ENCODE measurements at regions not wholly inside any gene's neighbourhood (a gene's known extent, or its start where the extent isn't known, plus 50 kb on each side); places are given as distances from the start of the nearest gene placed in this dataset.

- Histone ChIP-seq H3K79me2 (ENCODE audit: insufficient read depth, low read length) (no peaks in the 10 kb centered on the region), H3K27me3 (ENCODE audit: control insufficient read depth in 2 of 2, insufficient read depth in 2 of 2, low read length in 2 of 2) (no peaks in the 10 kb centered on the region), H2AFZ (ENCODE audit: insufficient read depth, low read depth, low read length, poor library complexity, severe bottlenecking) (no peak overlapping the region), H3K4me1 (ENCODE audit: control insufficient read depth in 1 of 2, insufficient read depth in 2 of 2, low read length in 2 of 2) (no peaks in the 10 kb centered on the region), H3K9me3 (replicated peaks in 1 of 2; ENCODE audit: control insufficient read depth in 1 of 2, insufficient read depth in 1 of 2, low read length in 2 of 2) (no peaks in the 10 kb centered on the region), H3K4me2 (replicated peaks; ENCODE audit: extremely low read depth, low read length, poor library complexity, severe bottlenecking) (no peak overlapping the region), H3K9ac (ENCODE audit: insufficient read depth, low read length, poor library complexity, severe bottlenecking) (no peak overlapping the region), H4K20me1 (ENCODE audit: insufficient read depth, low read length) (no peaks in the 10 kb centered on the region), H3K4me3 (replicated peaks in 1 of 3; ENCODE audit: low read depth in 2 of 3, low read length in 3 of 3) (no peak overlapping the region), H3K36me3 (replicated peaks in 1 of 2; ENCODE audit: control insufficient read depth in 1 of 2, insufficient read depth in 2 of 2, low read length in 2 of 2) (no peaks in the 10 kb centered on the region), H3K27ac (ENCODE audit: low read depth in 1 of 2, low read length in 2 of 2) (no peak overlapping the region)
- H3K4me1 Mint-ChIP-seq, result no peaks in the 10 kb centered on the region
- H3K9me3 Mint-ChIP-seq, result peaks cover 0 to 1% (median 0%) of the 10 kb centered on the region in 7 donors
- no peak for DNase-seq
- no peak overlapping the region for H3K4me3 Mint-ChIP-seq
- intact Hi-C loops (cut with micrococcal nuclease), result no loop called here
- H3K27ac Mint-ChIP-seq, result no peak overlapping the region
- H3K27me3 Mint-ChIP-seq (ENCODE audit: low read depth in 3 of 3), result peaks cover 0 to 6% (median 0%) of the 10 kb centered on the region in 3 donors
- no peak for TF ChIP-seq CTCF (IDR thresholded peaks at IDR 0.05)
- no peaks in the 10 kb centered on the region for H3K36me3 Mint-ChIP-seq
- WGBS (ENCODE audit: insufficient coverage), result 83% methylated on average over 3 of the region's 4 CpGs
Observed at GRCh38 chr7:86964973-86965726, 94.3 kb downstream of the ELAPOR2 start.

GRCh38 chr7:86963599-86964230 lies 95.7 kb downstream of the ELAPOR2 start:
- Histone ChIP-seq H3K79me2 (ENCODE audit: insufficient read depth, low read length) (no peaks in the 10 kb centered on the region), H3K27ac (ENCODE audit: low read depth in 1 of 2, low read length in 2 of 2) (no peak overlapping the region), H3K4me1 (ENCODE audit: control insufficient read depth in 1 of 2, insufficient read depth in 2 of 2, low read length in 2 of 2) (no peaks in the 10 kb centered on the region), H3K9me3 (replicated peaks in 1 of 2; ENCODE audit: control insufficient read depth in 1 of 2, insufficient read depth in 1 of 2, low read length in 2 of 2) (no peaks in the 10 kb centered on the region), H3K4me2 (replicated peaks; ENCODE audit: extremely low read depth, low read length, poor library complexity, severe bottlenecking) (no peak overlapping the region), H3K27me3 (ENCODE audit: control insufficient read depth in 2 of 2, insufficient read depth in 2 of 2, low read length in 2 of 2) (no peaks in the 10 kb centered on the region), H3K9ac (ENCODE audit: insufficient read depth, low read length, poor library complexity, severe bottlenecking) (no peak overlapping the region), H2AFZ (ENCODE audit: insufficient read depth, low read depth, low read length, poor library complexity, severe bottlenecking) (no peak overlapping the region), H4K20me1 (ENCODE audit: insufficient read depth, low read length) (no peaks in the 10 kb centered on the region), H3K4me3 (replicated peaks in 1 of 3; ENCODE audit: low read depth in 2 of 3, low read length in 3 of 3) (no peak overlapping the region), H3K36me3 (replicated peaks in 1 of 2; ENCODE audit: control insufficient read depth in 1 of 2, insufficient read depth in 2 of 2, low read length in 2 of 2) (no peaks in the 10 kb centered on the region)
- no peaks in the 10 kb centered on the region for H3K36me3 Mint-ChIP-seq
- no peaks in the 10 kb centered on the region for H3K4me1 Mint-ChIP-seq
- H3K27ac Mint-ChIP-seq, result no peak overlapping the region
- peaks cover 0 to 6% (median 0%) of the 10 kb centered on the region in 3 donors for H3K27me3 Mint-ChIP-seq (ENCODE audit: low read depth in 3 of 3)
- peaks cover 0 to 5% (median 1%) of the 10 kb centered on the region in 7 donors for H3K9me3 Mint-ChIP-seq
- no peak overlapping the region for H3K4me3 Mint-ChIP-seq
- WGBS (ENCODE audit: insufficient coverage), result 78% methylated on average over 1 of the region's 2 CpGs
- intact Hi-C loops (cut with micrococcal nuclease), result no loop called here
- no peak for DNase-seq
- no peak for TF ChIP-seq CTCF (IDR thresholded peaks at IDR 0.05)

Data from CD14-positive monocyte (primary cell).